ENCODE measurements at regions not wholly inside any gene's neighbourhood (a gene's known extent, or its start where the extent isn't known, plus 50 kb on each side); places are given as distances from the start of the nearest gene placed in this dataset.

GRCh38 chr20:52799130-52799529 is 173.0 kb upstream of the TSHZ2 start:
- TF ChIP-seq CTCF (IDR thresholded peaks at IDR 0.05; ENCODE audit: low read depth, low read length) (no peak), EZH2phosphoT487 (IDR thresholded peaks at IDR 0.05; ENCODE audit: low read depth) (no peak)
